HG03460 (cell line): ENCODE measurements at regions not wholly inside any gene's neighbourhood (a gene's known extent, or its start where the extent isn't known, plus 50 kb on each side); places are given as distances from the start of the nearest gene placed in this dataset.
"Not testable (repeated sequence)": the region's sequence is repeated elsewhere in the genome, so short reads cannot be mapped to it uniquely, and the experiment has no call there.

Experiments
- ATAC-seq: cut with Tn5 transposase; IDR thresholded peaks from one replicate; pipeline ENCODE4 v1.9.1; 2021; ENCODE audit not compliant: unreplicated experiment

- ATAC-seq: no peak
Measured at GRCh38 chr9:16052757-16053530, 500.1 kb downstream of the CCDC171 start.

- no peak for ATAC-seq
Measured at GRCh38 chr9:16057541-16057940, 504.7 kb downstream of the CCDC171 start.

- peak; percentile 51 for ATAC-seq
Measured at GRCh38 chr9:16058131-16058549, 505.3 kb downstream of the CCDC171 start.

GRCh38 chr9:16060436-16061129, 507.7 kb downstream of the CCDC171 start:
- no peak for ATAC-seq

- ATAC-seq: no peak
Measured at GRCh38 chr9:16062542-16063240, 509.8 kb downstream of the CCDC171 start.

- no peak for ATAC-seq
Measured at GRCh38 chr9:16063241-16063591, 510.4 kb downstream of the CCDC171 start.

- ATAC-seq: no peak
Measured at GRCh38 chr9:16064771-16065170, 511.9 kb downstream of the CCDC171 start.

- ATAC-seq: not testable (repeated sequence)
Measured at GRCh38 chr9:16066201-16066600, 513.4 kb downstream of the CCDC171 start.

- no peak for ATAC-seq
Measured at GRCh38 chr9:16068476-16068875, 515.6 kb downstream of the CCDC171 start.

- no peak for ATAC-seq
Measured at GRCh38 chr9:16069249-16069648, 516.4 kb downstream of the CCDC171 start.

GRCh38 chr9:16069671-16070454, 517.0 kb downstream of the CCDC171 start:
- ATAC-seq: no peak

- no peak for ATAC-seq
Measured at GRCh38 chr9:16070455-16071145, 517.8 kb downstream of the CCDC171 start.

- ATAC-seq: no peak
Measured at GRCh38 chr9:16071400-16071799, 518.6 kb downstream of the CCDC171 start.

GRCh38 chr9:16074963-16075362, 522.1 kb downstream of the CCDC171 start:
- ATAC-seq: no peak

GRCh38 chr9:16075696-16076095, 522.9 kb downstream of the CCDC171 start:
- no peak for ATAC-seq

- ATAC-seq: no peak
Measured at GRCh38 chr9:16076511-16076910, 523.7 kb downstream of the CCDC171 start.

GRCh38 chr9:16082796-16083195, 530.0 kb downstream of the CCDC171 start:
- ATAC-seq: no peak

- no peak for ATAC-seq
Measured at GRCh38 chr9:16085167-16085726, 532.4 kb downstream of the CCDC171 start.

GRCh38 chr9:16090907-16091629, 538.2 kb downstream of the CCDC171 start:
- no peak for ATAC-seq
